AG10803 (cell line): ENCODE measurements at regions not wholly inside any gene's neighbourhood (a gene's known extent, or its start where the extent isn't known, plus 50 kb on each side); places are given as distances from the start of the nearest gene placed in this dataset.

Experiments
- DNase-seq: peaks from one replicate; pipeline ENCODE4 v3.0.0; 2010; ENCODE audit warnings: low read depth
- H3K4me3 ChIP-seq: 2 replicates; pipeline ENCODE4 v1.5.1; 2011; ENCODE audit warnings: mild to moderate bottlenecking, low read length, control low read depth
- TF ChIP-seq, protein P1 (sequence below): conservative IDR thresholded peaks from 2 replicates; pipeline ENCODE4 v1.5.1; 2011; ENCODE audit warnings: mild to moderate bottlenecking, low read length, control low read depth, inconsistent platforms

DNA sequence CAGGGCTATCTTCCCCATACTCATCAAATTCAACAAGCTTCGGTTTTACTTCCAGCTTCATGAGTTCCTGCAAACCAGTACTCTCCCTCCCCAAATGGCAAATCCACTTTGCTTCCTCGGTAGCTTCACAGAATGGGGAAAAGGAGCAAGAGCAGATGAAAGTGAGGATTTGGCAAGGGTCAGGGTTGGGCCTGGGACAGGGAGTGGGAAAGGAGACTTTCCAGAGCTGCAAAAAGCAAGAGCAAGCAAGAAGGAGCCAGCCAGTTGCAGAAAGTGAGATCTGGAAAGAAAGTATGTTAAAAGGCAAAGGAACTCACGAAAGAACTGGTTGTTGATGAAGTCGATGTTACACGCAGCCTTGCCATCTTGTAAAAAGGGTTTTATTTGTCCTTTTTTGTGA lies 522.8 kb upstream of the TBX3 start:
- TF ChIP-seq, protein P1, sequence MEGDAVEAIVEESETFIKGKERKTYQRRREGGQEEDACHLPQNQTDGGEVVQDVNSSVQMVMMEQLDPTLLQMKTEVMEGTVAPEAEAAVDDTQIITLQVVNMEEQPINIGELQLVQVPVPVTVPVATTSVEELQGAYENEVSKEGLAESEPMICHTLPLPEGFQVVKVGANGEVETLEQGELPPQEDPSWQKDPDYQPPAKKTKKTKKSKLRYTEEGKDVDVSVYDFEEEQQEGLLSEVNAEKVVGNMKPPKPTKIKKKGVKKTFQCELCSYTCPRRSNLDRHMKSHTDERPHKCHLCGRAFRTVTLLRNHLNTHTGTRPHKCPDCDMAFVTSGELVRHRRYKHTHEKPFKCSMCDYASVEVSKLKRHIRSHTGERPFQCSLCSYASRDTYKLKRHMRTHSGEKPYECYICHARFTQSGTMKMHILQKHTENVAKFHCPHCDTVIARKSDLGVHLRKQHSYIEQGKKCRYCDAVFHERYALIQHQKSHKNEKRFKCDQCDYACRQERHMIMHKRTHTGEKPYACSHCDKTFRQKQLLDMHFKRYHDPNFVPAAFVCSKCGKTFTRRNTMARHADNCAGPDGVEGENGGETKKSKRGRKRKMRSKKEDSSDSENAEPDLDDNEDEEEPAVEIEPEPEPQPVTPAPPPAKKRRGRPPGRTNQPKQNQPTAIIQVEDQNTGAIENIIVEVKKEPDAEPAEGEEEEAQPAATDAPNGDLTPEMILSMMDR = no peak
- no peak for DNase-seq
- no peak overlapping the region for H3K4me3 ChIP-seq

DNA sequence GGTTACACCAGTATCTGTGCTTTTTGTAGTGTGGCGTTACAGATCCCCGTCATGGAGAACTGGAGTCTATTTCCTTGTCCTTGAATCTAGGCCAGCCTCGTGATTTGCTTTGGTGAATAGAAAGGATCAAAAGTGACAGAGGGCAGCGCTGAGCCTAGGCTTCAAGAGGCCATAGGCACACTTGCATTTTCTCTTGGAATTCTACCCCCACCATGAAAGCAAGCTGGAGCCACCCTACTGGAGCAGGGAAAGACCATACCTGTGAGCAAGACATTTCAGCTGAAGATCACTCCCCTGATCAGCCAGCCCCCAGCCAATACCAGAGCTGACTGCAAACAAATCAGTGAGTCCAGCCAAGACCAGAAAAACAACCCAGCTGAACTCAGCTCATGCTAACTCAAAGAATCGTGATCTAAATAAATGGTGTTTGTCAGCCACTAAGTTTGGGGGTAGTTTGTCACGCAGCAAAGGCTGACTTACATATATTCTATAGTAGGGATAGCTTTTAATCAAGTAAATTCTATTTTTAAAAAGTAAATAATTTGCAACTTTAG lies 521.9 kb upstream of the TBX3 start:
- TF ChIP-seq, protein P1 = no peak
- H3K4me3 ChIP-seq = no peak overlapping the region
- no peak for DNase-seq

DNA sequence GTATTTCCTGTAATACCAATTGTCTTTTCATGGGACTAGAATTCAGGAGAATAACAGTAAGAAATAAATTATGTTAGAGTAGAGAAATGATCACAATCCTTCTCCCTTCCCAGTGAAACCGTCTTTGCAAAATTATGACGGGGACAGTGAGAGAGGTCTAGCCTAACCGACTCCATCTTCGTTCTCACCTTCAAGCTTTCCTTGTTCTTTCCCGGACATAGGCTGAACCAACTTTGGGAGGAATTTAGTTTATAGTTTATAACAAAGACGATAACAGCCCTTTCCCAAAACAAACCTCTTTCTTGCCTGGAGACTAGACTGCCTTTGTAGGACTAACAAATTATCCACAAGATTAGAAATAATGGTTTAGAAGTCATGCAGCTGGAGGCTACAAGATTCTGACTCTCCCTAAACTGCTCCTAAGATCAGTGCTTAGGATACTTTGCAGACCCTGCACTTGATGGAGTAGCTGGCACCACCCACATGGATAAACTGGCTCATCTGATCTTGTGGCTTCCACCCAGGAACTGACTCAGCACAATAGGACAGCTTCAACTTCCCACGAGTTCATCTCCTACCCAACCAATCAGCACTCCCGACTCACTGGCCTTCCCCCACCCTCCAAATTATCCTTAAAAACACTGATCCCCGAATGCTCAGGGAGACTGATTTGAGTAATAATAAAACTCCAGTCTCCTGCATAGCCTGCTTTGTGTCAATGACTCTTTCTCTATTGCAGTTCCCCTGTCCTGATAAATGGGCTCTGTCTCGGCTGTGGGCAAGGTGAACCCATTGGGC lies 521.2 kb upstream of the TBX3 start:
- no peak overlapping the region for H3K4me3 ChIP-seq
- peak; percentile 44 for DNase-seq
- TF ChIP-seq, protein P1 = no peak

DNA sequence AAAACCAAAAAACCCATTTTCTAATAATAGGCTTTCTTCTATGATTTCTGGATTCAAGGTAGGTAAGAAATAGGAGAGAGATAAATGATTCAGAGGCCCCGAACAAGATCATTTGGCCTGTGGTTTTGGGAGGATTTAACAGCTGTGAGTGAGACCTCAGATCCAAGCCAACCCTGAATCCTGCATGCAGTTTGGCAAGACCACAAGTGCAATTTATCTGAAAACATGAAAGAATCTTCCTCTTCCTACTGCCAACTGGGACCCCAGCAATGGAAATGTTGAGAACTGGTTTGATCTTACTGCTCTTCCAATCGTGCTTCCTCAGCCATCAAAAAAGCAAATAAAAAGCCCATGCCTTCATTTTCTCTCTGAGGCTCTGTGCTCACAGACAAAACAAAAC lies 519.7 kb upstream of the TBX3 start:
- no peak overlapping the region for H3K4me3 ChIP-seq
- peak; percentile 62 for DNase-seq
- TF ChIP-seq, protein P1 = no peak

DNA sequence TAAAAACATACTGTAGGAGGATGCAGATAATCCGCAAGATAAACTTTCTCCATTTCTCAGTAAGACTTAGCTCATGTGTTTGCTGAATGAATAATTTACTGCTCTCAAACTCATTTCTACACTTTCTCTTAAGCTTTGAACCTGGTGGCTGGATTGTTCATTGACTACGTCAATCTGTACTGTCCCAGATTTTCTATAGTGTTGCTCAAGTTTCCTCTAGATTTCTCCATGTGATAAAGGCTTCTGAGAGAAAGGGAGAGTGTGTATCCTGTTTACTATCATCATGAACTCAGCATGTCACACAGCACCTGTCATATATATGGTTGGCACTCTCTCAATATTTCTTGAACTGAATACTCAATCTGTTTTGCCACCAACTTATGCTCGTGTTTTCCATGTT lies 518.0 kb upstream of the TBX3 start:
- H3K4me3 ChIP-seq = no peak overlapping the region
- TF ChIP-seq, protein P1 = no peak
- no peak for DNase-seq

DNA sequence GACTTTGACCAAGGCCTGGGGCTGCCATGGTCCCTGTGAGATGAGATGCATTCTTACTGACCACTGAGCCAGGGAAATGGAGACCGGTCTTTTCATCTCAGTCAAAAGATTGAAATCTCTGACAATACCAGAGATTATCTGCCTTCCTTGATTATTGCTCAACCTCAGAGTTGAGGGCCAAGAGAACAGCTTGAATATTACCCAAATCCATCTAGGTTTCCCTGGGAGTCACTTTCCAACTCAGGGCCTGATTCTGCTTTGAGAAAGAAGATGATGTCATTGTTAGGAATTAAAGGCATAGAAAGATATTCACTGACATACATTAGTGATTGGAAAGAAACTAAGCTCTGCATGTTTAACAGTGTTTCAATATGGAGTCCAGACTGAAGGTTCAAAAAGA lies 515.9 kb upstream of the TBX3 start:
- peak; percentile 73 for DNase-seq
- TF ChIP-seq, protein P1 = no peak
- H3K4me3 ChIP-seq = no peak overlapping the region

DNA sequence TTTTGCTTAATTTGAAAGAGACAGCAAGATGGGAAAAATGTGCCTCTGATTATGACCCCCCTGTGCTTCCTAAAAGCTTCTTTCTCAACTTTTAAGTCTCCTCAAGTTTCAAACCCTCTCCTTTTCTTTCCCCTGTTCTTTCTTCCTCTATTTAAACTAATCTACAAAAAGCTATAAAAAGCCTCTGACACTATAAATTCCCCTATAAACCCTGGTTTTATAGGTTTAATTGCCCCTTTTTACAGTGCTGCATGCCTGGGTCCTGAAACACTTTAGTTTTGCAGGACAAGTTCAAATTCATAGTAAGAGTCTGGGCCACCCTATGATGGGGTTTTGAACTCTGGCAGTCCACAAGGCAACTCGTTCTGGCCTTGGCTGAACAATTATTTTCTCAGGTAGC lies 510.9 kb upstream of the TBX3 start:
- DNase-seq = no peak
- no peak overlapping the region for H3K4me3 ChIP-seq
- TF ChIP-seq, protein P1 = no peak
